ENCODE measurements at regions not wholly inside any gene's neighbourhood (a gene's known extent, or its start where the extent isn't known, plus 50 kb on each side); places are given as distances from the start of the nearest gene placed in this dataset.
"Not testable (repeated sequence)": the region's sequence is repeated elsewhere in the genome, so short reads cannot be mapped to it uniquely, and the experiment has no call there.

- H3K9me3 ChIP-seq, H3K36me3 ChIP-seq, H3K4me3 ChIP-seq, H3K4me1 ChIP-seq, H3K27ac ChIP-seq, H3K27me3 ChIP-seq: not testable (repeated sequence)
- peak in 1 of 2 donors; percentile 37 for DNase-seq (ENCODE audit: low spot score in 2 of 2)
- WGBS, result 56% methylated on average over 3 of the region's 8 CpGs
Measured at GRCh38 chr17:21783017-21783416, 90.7 kb downstream of the KCNJ18 start.

GRCh38 chr17:21814272-21814671, 121.9 kb downstream of the KCNJ18 start:
- not testable (repeated sequence) for DNase-seq (ENCODE audit: low spot score in 2 of 2); H3K36me3 ChIP-seq; H3K27ac ChIP-seq; H3K4me3 ChIP-seq; H3K27me3 ChIP-seq; H3K4me1 ChIP-seq; H3K9me3 ChIP-seq
- 92% methylated on average over 9 of the region's 9 CpGs for WGBS

- H3K4me3 ChIP-seq, result no peak overlapping the region
- peak; percentile 51 to 75 for DNase-seq (ENCODE audit: low spot score in 2 of 2)
- H3K4me1 ChIP-seq, result no peaks in the 10 kb centered on the region
- H3K9me3 ChIP-seq, result peaks cover 8% of the 10 kb centered on the region
- TF ChIP-seq POLR2AphosphoS5 (IDR thresholded peaks at IDR 0.05), result no peak
- TF ChIP-seq CTCF (IDR thresholded peaks at IDR 0.05), result no peak
- no peak for TF ChIP-seq EP300 (IDR thresholded peaks at IDR 0.05)
- no peaks in the 10 kb centered on the region for H3K27me3 ChIP-seq
- H3K36me3 ChIP-seq, result no peaks in the 10 kb centered on the region
- H3K27ac ChIP-seq, result no peak overlapping the region
- WGBS, result 91% methylated on average over 9 of the region's 9 CpGs
Measured at GRCh38 chr17:21814776-21815175, 122.5 kb downstream of the KCNJ18 start.

- Histone ChIP-seq H3K27ac (no peak overlapping the region), H3K27me3 (no peaks in the 10 kb centered on the region), H3K9me3 (peaks cover 8% of the 10 kb centered on the region), H3K4me1 (no peaks in the 10 kb centered on the region), H3K36me3 (no peaks in the 10 kb centered on the region), H3K4me3 (no peak overlapping the region)
- DNase-seq (ENCODE audit: low spot score in 2 of 2), result no peak
- TF ChIP-seq POLR2A (IDR thresholded peaks at IDR 0.05) (no peak), CTCF (IDR thresholded peaks at IDR 0.05) (no peak), POLR2AphosphoS5 (IDR thresholded peaks at IDR 0.05) (no peak)
- WGBS, result 87% methylated on average over 11 of the region's 11 CpGs
Measured at GRCh38 chr17:21815352-21816063, 123.2 kb downstream of the KCNJ18 start.

- no peak for DNase-seq (ENCODE audit: low spot score in 2 of 2)
- TF ChIP-seq POLR2AphosphoS5 (IDR thresholded peaks at IDR 0.05) (no peak), CTCF (IDR thresholded peaks at IDR 0.05) (no peak), POLR2A (IDR thresholded peaks at IDR 0.05) (no peak), EP300 (IDR thresholded peaks at IDR 0.05) (no peak)
- 80% methylated on average over 15 of the region's 15 CpGs for WGBS
- Histone ChIP-seq H3K4me3 (no peak overlapping the region), H3K36me3 (no peaks in the 10 kb centered on the region), H3K27ac (no peak overlapping the region), H3K27me3 (no peaks in the 10 kb centered on the region), H3K4me1 (no peaks in the 10 kb centered on the region), H3K9me3 (peaks cover 8% of the 10 kb centered on the region)
Measured at GRCh38 chr17:21816592-21817567, 124.6 kb downstream of the KCNJ18 start.

- 82% methylated on average over 7 of the region's 7 CpGs for WGBS
- Histone ChIP-seq H3K27ac (no peak overlapping the region), H3K36me3 (no peaks in the 10 kb centered on the region), H3K9me3 (peaks cover 8% of the 10 kb centered on the region), H3K4me3 (no peak overlapping the region), H3K4me1 (no peaks in the 10 kb centered on the region), H3K27me3 (no peaks in the 10 kb centered on the region)
- TF ChIP-seq EP300 (IDR thresholded peaks at IDR 0.05) (no peak), POLR2AphosphoS5 (IDR thresholded peaks at IDR 0.05) (no peak), CTCF (IDR thresholded peaks at IDR 0.05) (no peak), POLR2A (IDR thresholded peaks at IDR 0.05) (no peak)
- DNase-seq (ENCODE audit: low spot score in 2 of 2), result no peak
Measured at GRCh38 chr17:21817791-21818364, 125.6 kb downstream of the KCNJ18 start.

Measured in suprapubic skin (tissue), 4 donors.